ENCODE measurements at regions not wholly inside any gene's neighbourhood (a gene's known extent, or its start where the extent isn't known, plus 50 kb on each side); places are given as distances from the start of the nearest gene placed in this dataset.

DNA sequence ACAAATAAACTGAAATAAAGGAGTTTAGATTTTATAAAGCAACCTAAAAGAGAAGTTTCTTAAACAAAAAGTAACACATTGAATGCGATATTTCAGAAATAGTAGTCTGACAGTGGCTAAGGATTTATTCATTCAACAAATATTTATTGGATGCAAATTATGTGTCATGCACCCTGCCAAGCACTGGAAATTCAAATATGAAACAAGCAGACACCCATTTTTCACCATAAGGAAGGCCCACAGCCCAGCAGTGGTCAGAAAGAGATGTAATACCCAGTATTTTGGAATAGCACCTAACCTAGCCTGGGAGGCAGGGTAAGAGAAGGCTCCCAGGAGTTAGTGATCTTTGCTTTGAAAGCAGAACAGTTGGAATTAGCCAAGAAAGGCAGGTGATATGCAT is 855.1 kb upstream of the TENM3 start:
- no peak for DNase-seq (ENCODE audit: low read depth)

DNA sequence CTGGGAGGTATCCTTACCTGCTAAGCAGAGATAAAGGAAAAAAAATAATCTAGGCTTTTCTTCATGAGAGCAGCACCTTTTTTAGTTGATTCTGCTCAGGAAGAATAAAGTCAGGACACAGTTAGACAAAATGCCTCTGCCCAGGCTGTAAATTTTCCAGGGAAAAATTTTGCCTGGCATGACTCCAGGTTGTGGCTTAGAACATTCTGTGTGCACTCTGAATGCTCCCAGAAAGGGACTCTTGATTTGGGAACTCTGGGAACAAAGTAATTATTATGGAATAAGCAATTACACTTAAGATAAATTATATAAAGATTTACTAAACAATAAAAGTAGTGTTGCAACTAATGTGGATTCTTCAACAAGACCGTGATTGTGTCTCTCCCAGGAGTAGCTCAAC is 826.2 kb upstream of the TENM3 start:
- DNase-seq (ENCODE audit: low read depth) = no peak

DNA sequence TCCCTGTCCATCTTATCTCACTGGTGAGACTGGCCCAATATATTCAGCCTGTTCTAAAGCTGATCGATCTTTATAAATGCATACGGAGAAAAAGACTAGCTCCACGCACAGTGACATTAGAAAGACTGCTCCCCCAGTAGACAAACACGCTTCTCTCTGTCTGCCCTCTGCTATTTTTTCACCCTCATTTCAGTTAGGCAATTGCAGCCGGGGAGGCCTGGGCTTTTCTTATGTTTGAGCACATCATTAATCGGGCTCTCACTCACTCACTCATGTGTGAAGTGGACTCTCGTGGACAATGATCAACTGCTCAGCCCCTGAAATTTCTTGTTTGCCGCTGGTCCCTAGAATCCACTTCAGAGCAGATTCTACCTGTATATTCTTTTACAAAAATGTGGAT is 824.7 kb upstream of the TENM3 start:
- no peak for DNase-seq (ENCODE audit: low read depth)

DNA sequence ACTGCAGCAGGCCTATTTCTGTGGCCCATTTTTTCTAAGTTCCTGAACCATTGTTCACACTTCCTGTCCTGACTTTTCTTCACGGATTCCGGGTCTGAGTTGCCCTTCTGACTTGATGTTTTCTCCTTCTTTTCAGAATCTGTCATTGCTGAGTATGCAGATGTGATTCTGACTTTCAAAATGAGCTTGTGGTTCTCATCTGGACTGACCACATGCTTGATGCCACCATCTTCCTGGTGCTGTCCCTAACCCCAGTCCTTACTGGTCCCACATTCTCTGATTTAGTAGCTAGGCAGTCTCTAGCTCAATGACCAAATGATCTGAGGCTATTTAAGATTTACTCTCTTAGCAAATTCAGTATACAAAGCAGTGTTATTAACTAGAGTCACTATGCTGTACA is 822.3 kb upstream of the TENM3 start:
- DNase-seq (ENCODE audit: low read depth) = no peak

DNA sequence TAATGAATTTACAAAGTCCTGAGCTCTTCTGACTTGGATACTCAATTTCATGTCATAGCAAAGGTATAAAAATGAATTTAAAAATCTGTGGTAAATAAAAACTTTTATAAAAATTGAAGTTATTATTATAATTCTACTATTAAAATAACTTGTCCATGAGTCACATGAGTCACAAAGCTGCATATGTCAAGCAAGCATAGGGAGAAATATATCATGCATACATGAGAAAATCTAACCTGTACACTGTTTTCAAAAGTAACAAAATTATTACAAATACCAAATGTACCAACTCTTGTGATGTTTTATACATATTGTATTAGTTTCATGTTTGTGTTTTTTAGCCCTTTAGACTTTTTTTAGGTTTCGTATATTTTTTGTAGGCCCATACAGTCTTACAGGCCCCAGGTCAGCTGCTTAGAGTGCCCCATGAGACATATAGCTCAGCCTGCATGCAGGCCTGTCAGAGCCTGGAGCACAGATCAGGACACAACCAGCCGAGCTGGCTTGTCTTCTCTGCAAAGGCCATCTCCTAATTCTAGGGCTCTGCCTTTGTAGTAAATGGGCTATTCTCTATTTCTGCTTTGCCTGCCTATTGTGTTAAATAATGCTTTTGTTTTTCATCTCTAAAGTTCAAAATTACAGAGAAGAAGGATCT is 818.7 kb upstream of the TENM3 start:
- no peak for DNase-seq (ENCODE audit: low read depth)

DNA sequence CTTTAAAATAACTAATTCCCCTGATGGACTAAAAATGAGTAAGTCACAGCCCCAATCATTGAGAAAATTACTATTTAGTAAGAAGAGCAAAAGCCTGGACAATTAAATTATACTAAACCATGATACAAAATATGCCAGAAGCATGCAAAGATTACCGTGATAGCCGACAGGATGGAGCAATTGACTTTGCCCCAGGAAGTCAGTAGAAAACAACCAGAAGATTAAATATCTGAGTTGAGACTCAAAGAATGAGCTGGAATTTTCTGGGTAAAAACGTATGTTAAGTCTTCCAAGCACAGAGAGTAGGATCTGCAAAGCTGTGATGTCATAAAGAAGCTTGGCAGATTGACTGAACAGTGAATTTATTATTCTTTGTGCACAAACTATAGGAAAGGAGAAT is 816.1 kb upstream of the TENM3 start:
- no peak for DNase-seq (ENCODE audit: low read depth)

DNA sequence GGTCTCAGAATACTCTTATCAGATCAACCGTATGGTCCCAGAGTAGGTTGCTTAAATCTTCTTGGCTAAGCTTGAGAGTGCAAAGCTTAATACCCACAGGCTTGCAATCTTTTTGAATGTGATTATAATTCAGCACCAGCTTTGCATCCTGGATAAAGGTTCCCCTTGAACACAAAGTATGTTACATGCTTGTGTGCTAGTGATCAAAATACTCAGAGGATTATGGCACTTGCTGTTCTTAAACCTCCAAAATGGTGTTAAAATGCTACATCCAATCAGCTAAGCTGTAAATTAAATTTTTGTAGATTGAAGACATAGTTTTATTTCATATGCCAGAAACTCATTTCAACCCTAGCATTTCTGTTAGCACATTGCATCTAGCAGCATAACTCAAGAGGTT is 812.2 kb upstream of the TENM3 start:
- DNase-seq (ENCODE audit: low read depth) = no peak

DNA sequence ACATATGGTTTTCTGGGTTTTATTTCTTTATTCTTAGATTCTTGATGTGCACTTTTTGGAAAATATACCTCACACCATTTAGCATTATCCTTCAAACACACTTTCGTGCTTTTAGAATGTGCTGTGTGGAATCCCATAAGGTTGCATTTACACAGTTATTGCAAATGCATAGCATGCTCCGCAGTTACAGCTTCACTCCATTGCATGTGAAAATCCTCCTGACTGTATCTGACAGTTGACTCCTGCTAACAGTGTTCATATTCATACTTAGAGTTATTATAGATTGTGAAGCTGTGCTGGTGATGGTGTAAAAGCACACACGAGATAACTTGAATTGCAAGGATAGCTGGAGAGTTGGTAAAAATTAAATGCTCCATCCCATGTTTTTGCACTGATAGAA is 811.5 kb upstream of the TENM3 start:
- DNase-seq (ENCODE audit: low read depth) = no peak

DNA sequence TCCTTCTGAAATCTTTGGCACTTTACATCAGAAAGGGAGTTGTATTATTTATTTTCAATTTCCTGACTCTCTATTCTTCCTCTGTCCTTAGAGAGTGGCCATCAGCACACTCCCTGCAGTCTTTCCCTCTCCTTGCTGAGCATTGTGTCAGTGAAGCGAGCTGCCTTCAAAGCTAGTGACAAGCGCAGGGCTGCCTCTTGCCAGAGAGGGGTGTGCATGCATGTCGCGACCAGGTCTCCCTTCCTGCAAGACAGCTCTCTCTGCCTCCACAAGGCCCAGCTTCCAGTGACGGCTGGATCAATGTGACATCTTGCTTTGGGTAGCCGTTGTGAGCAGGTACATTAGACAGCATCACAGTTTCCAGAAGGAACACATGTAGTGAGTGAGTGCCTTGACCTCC is 810.9 kb upstream of the TENM3 start:
- DNase-seq (ENCODE audit: low read depth) = no peak

DNA sequence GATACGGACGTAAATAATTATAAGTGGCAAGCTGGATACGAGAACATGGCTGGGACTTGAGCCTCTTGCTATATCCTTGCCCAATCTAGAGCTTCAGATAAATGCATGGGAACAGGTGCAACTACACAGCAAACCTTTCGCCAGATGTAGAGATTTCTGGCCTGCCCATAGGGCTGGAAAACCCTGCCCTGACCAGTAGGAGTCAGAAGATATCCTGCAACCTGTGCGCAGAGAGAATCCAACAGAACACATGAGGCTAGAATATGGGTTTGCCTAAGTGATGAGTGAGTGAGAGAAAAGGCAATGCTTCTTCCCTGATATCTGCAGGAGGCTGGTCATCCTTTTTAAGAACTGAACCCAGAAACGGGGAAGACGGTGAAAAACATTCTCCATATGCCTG is 805.3 kb upstream of the TENM3 start:
- DNase-seq (ENCODE audit: low read depth) = no peak

DNA sequence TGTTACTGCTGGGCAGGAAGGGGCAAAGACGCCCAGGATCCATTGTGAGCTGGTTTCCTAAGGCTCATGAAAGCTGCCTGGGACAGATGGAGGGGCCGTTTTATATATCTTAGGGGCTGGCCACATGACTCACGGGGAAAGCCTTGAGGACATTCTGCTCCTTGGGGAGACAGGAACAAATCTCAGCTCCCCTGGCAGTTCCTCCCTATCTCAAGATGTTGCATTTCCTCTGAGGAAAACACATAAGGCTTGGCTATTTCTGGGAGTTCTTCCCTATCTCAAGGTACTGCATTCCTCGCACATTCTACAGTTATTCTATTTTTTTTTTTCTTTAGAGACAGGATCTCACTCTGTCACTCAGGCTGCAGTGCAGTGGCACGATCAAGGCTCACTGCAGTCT is 804.6 kb upstream of the TENM3 start:
- DNase-seq (ENCODE audit: low read depth) = no peak

DNA sequence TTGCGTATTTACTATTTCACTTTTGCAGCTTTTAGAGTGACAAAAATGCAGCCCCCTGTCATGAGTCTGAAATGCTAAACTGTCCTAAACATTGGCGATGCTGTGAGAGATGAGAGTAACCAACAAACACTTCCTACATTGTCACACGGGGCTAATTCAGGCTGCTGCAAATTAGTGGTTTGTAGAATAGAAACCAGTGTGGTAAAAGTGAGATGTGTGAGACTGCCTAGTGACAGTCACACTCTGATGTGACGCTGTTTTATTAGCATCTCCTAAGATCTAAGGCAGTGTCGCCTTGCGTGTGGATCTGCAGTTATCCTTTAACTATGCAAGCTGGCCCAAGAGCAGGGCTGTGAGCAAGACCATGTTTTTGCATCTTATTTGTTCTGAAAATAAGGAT is 800.2 kb upstream of the TENM3 start:
- no peak for DNase-seq (ENCODE audit: low read depth)

DNA sequence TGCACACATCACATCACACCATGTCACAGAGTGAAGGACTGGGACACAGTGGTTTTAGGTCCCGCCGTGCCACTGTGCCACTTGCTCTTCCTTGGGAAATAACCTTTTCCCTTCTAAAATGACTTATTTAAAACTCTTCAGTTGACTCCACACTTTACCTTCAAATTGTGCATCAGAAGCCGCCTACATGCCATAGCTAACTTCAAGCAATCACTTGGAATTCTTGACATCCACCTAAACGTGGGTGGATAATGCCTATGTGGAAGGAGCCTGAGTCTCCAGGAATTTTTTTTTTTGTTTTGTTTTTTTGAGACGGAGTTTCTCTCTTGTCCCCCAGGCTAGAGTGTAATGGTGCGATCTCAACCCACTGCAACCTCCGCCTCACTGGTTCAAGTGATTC is 777.4 kb upstream of the TENM3 start:
- DNase-seq (ENCODE audit: low read depth) = no peak

DNA sequence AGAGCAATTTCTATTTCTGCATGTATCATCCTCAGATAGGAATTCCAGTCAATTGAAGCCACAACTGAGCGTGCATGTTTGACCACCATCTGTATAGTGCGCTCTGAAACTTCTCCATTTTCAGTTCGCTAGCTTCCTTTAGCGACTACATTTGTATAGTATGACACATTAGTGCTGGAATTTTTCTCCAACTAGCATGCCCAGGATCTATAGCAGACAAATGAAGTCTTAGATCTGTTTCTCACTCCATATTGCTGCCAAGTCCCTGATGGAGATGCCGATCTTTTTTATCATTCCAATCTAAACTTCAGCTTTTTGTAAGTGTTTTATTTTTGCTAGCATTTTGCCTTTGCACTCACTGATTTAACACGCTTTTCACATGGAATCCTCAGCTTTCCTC is 774.8 kb upstream of the TENM3 start:
- DNase-seq (ENCODE audit: low read depth) = no peak

DNA sequence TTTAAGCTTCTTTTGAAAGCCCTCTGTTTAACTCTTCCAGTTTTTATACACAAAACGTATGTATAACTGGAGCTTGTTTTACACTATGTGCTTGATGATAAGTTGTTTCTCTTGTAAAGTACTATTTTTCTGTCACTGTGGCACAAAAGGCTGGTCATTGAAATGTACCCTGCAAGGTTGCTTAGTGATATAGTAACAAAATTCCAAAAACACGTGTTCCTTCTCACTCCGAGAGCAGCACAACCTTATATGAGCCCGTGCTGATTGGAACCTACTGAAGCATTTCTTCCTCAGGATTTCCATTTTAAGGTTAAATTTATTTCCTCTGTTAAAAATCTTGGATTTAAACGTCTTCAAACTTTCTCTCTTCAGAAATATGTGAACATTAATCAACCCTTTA is 772.9 kb upstream of the TENM3 start:
- no peak for DNase-seq (ENCODE audit: low read depth)

DNA sequence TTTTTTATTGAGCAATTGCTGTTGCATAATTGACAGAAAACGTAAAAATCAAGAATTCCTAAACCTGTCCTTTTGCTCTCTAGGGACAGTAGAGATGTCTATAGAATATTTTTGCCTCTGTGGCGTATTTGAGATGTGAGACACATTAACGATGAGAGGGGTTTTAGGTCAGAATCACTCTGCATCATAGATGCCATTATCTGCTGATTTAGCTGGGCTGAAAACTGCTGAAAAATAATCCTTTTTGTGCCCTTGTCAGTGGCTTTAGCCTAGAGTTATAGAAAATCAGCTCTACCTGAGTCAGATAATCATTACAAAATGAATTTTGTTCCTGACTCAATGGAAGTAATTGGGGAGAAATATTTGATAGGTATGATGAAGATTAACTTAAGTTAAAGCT is 767.8 kb upstream of the TENM3 start:
- no peak for DNase-seq (ENCODE audit: low read depth)

DNA sequence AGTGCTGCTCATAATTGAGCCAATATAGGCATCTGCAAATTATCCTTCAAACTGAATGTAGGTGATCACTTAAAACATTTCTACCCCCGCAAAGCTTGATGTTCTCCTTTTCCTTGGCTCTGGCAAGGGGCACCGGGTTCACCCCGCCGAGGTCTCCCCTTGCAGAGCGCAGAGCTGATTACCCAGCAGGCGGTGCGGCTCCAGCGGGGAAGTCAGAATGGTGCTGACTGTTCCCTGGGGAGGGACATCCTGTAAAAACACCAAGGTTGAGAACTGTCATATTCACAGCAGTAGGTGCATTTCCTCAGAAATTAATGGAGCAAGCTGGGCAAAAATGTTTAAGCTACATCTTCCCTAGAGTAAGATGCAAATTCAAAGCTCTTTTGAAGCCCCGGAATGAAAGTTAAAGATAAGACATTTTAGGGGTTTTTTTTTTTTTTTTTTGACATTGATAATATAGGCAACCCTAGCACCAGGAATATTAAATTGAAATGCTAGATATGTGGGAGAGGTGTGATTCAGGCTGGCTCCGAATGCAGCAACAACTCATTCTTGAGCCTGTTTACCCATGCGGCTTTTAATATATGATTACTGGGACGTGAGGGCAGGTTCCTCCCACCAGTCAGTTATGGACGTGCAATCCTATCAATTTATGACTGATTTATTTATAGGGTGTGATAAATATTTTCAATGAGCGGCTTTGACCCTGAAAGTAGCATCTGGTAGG is 767.3 kb upstream of the TENM3 start:
- no peak for DNase-seq (ENCODE audit: low read depth)

DNA sequence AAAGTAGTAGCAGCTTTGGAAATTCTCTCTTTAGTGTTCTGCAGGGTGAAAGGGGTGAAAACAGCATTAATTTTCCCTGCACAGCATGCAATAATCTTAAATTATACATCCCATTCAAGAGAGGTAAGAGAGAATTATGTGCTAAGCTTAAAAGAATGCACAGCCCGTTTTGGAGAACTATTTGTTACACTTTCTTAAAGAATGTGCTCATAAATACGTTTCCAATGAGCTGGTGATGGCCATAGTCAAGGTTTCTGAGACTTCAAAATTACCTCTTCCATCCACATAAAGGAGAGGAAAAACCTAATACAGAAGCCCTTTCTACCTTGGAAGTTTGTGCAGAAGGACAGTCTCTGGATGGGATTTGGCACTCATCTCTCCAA is 766.7 kb upstream of the TENM3 start:
- DNase-seq (ENCODE audit: low read depth) = no peak

DNA sequence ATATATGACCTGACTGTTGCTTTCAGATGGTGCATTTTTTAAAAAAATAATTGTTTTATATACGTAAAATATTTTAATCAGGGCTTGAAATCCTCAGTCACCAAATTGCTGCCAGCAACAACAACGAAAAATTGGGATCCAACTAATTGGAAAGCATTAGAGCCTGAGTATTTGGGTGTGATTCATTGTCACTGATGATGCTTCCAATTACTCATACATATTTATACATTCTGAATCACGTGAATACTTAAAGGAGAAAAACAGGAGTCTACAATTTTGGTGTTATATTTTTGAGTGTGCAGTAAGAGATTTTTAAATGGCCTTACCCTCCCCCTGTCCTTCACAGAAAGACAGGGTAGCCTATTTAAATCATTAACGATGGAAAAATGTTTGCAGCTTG is 765.6 kb upstream of the TENM3 start:
- no peak for DNase-seq (ENCODE audit: low read depth)

DNA sequence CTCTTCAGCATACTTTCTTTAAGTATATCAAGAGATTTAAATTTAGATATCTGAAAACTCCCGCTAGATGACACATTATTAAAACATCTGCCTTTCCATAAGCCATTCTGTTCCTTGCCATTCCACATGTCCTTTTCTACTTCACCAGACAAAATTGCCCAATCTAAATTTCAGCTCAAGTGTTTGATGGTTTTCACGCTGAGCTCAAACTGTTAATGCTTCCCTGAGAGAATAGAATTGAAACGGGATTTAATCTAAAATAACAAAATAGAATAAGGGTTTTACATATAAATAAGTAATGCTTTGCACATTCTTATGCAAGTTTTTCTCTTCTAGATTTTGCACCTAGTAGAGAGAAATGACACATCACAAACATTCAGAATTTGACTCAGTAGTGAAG is 764.5 kb upstream of the TENM3 start:
- no peak for DNase-seq (ENCODE audit: low read depth)

DNA sequence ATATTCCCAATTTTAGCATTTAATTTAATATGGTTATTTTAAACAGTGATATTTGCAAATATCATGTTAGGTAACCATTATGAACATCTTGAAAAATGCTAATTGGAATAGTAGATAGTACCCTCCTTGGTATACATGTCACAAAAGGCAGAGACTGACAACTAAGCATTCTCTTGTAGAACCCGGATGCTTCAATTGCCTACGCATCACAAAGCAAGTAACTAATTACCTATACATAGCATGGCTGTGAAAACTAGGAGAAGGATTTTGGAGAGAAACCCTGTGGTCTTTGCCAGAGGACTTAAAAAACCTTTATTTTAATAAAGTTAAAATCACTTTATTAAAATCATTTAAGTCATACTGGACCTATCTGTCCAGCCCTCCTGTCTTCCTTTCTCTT is 764.1 kb upstream of the TENM3 start:
- no peak for DNase-seq (ENCODE audit: low read depth)

DNA sequence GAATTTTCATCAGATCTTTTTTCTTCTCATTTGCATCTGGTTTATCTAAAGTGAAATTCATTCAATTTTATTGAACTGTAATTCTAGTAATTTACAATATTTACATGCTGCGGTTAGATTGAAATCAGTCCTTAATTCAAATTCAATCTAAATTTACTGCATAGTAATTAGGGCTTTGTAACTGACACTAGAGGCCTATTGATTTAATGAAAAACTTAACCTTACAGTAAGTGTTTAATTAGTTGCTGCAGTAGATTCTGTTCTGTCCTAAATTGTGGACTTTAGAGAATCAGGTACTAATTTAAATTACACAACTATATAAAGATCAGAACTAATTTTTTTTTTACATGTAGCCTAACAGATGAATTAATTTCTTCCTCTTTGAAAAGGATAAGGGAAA is 758.8 kb upstream of the TENM3 start:
- no peak for DNase-seq (ENCODE audit: low read depth)

DNA sequence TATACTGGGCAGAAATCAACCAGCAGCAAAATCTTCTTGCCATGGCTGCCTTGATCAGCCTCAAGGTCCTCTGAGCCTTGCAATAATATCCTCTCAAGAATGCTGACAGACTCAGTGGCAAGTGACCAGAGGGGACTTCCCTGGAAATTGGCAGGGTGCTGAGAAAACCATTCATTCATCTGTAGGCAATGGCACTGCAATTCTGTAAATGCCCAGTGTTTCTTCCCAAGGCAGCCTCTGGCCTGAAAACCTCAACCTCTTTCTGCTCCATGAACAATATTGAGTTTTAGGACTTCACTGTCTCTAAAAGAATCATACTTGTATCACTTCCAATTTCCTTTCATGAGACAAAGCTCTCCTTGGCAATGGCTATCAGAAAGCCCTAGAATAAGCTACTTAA is 754.3 kb upstream of the TENM3 start:
- no peak for DNase-seq (ENCODE audit: low read depth)

DNA sequence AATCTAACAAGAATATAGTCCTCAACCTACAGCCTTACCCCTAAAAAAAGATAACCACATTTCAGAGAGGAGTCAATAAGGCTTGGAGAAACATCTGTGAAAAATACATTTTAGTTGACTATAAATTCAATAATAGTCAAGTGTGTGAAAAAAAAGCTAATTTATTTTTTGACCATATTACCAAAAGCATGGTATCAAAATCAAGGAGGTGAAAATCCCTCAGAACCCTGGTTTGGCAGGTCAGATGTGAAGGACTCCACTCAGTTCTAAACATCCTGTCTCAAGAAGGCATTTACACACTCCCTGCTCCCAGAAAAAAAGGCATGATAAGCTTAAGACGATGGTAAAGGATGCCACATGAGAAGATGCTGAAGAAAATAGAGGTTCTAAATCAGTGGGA is 745.1 kb upstream of the TENM3 start:
- DNase-seq (ENCODE audit: low read depth) = no peak

All from activated T-helper 1 cell treated with Interleukin-2 at 50 U/mL for 16 hours (primary cell).